ENCODE measurements at regions not wholly inside any gene's neighbourhood (a gene's known extent, or its start where the extent isn't known, plus 50 kb on each side); places are given as distances from the start of the nearest gene placed in this dataset.

DNA sequence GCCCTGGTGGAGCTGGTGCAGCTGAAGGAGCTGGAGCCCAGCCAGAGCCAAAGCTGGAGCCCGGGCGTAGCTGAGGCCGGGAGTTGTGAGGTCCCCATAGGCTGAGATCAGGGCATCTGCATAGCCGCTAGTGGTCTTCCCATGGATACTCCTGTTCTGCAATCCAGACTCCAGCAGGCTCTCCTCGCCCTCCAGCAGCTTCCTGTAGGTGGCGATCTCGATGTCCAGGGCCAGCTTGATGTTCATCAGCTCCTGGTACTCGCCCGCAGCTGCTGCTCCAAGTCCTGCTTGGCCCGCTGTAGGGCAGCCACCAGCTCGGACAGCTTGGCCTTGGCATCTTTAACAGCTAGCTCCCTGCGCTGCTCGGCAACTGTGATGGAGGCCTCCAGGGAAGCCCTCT lies 966.1 kb downstream of the FSCB start:
- no peak overlapping the region for H3K4me2 ChIP-seq (ENCODE audit: low read length)
- no peaks in the 10 kb centered on the region for H3K36me3 ChIP-seq (ENCODE audit: low read depth, low read length)
- DNase-seq (peak; percentile 38), ATAC-seq (peak; percentile 31; the same call in 1 of the 2 replicates)
- no peaks in the 10 kb centered on the region for H3K79me2 ChIP-seq (ENCODE audit: low read length)
- H2AFZ ChIP-seq (ENCODE audit: low read length): no peak overlapping the region
- no peaks in the 10 kb centered on the region for H3K9me3 ChIP-seq (ENCODE audit: low read length)
- no peaks in the 10 kb centered on the region for H3F3A ChIP-seq (ENCODE audit: low read length, unreplicated experiment)
- no peak overlapping the region for H3K27ac ChIP-seq (ENCODE audit: low read length)
- no peak overlapping the region for H3K4me3 ChIP-seq (ENCODE audit: low read length)
- peak; percentile 50 for TF ChIP-seq CTCF (conservative IDR thresholded peaks at IDR 0.05; ENCODE audit: low read depth, low read length)
- no peak for TF ChIP-seq EZH2phosphoT487 (IDR thresholded peaks at IDR 0.05; ENCODE audit: borderline replicate concordance, low read length)
- no peaks in the 10 kb centered on the region for H3K27me3 ChIP-seq (ENCODE audit: low read length)
- H3K9me2 ChIP-seq (replicated peaks; ENCODE audit: low read length): no peaks in the 10 kb centered on the region
- no peaks in the 10 kb centered on the region for H4K20me1 ChIP-seq (ENCODE audit: low read length)
- POLR2A ChIA-PET (ENCODE audit: unreplicated experiment): no interaction called here
- H3K9ac ChIP-seq (ENCODE audit: low read length): no peak overlapping the region
- intact Hi-C loops (cut with micrococcal nuclease): no loop called here
- BruUV-seq (replicated peaks): no TSS peak
- H3K4me1 ChIP-seq (ENCODE audit: insufficient read depth, low read length): no peaks in the 10 kb centered on the region
- CTCF ChIA-PET: interaction anchor here (0.5 to 0.6 kb wide), 2 partner anchors 11 to 1265 kb away, joined by 3 read pairs; no protein-coding TSS in a partner anchor

GRCh38 chr14:43539210-43539609 lies 967.9 kb downstream of the FSCB start:
- Histone ChIP-seq H3K36me3 (ENCODE audit: low read depth, low read length) (no peaks in the 10 kb centered on the region), H3K27me3 (ENCODE audit: low read length) (no peaks in the 10 kb centered on the region), H3K4me3 (ENCODE audit: low read length) (no peak overlapping the region), H3K4me1 (ENCODE audit: insufficient read depth, low read length) (no peaks in the 10 kb centered on the region), H4K20me1 (ENCODE audit: low read length) (no peaks in the 10 kb centered on the region), H3K27ac (ENCODE audit: low read length) (no peak overlapping the region), H3K9me2 (replicated peaks; ENCODE audit: low read length) (no peaks in the 10 kb centered on the region), H3K9ac (ENCODE audit: low read length) (no peak overlapping the region), H3K4me2 (ENCODE audit: low read length) (peak overlapping the region; percentile 62), H3K79me2 (ENCODE audit: low read length) (no peaks in the 10 kb centered on the region), H2AFZ (ENCODE audit: low read length) (peak overlapping the region; percentile 47; the same call in 1 of the 2 replicates), H3F3A (ENCODE audit: low read length, unreplicated experiment) (no peaks in the 10 kb centered on the region), H3K9me3 (ENCODE audit: low read length) (no peaks in the 10 kb centered on the region)
- ATAC-seq: peak; percentile 57
- DNase-seq: peak; percentile 63
- ChIA-PET POLR2A (ENCODE audit: unreplicated experiment) (no interaction called here), CTCF (no interaction called here)
- TF ChIP-seq EZH2 (IDR thresholded peaks at IDR 0.05; ENCODE audit: low read length, unreplicated experiment) (no peak), CTCF (conservative IDR thresholded peaks at IDR 0.05; ENCODE audit: low read depth, low read length) (peak; percentile 63)
- BruUV-seq (replicated peaks): no TSS peak
- intact Hi-C loops (cut with micrococcal nuclease): no loop called here

- Histone ChIP-seq H3K4me1 (ENCODE audit: insufficient read depth, low read length) (no peaks in the 10 kb centered on the region), H4K20me1 (ENCODE audit: low read length) (no peaks in the 10 kb centered on the region), H3F3A (ENCODE audit: low read length, unreplicated experiment) (no peaks in the 10 kb centered on the region), H3K27me3 (ENCODE audit: low read length) (no peaks in the 10 kb centered on the region), H3K79me2 (ENCODE audit: low read length) (no peaks in the 10 kb centered on the region), H3K4me2 (ENCODE audit: low read length) (no peak overlapping the region), H3K9me3 (ENCODE audit: low read length) (no peaks in the 10 kb centered on the region), H3K9ac (ENCODE audit: low read length) (no peak overlapping the region), H3K36me3 (ENCODE audit: low read depth, low read length) (no peaks in the 10 kb centered on the region), H2AFZ (ENCODE audit: low read length) (no peak overlapping the region), H3K4me3 (ENCODE audit: low read length) (no peak overlapping the region), H3K9me2 (replicated peaks; ENCODE audit: low read length) (no peaks in the 10 kb centered on the region), H3K27ac (ENCODE audit: low read length) (no peak overlapping the region)
- TF ChIP-seq EZH2phosphoT487 (IDR thresholded peaks at IDR 0.05; ENCODE audit: borderline replicate concordance, low read length) (no peak), CTCF (conservative IDR thresholded peaks at IDR 0.05; ENCODE audit: low read depth, low read length) (no peak), EZH2 (IDR thresholded peaks at IDR 0.05; ENCODE audit: low read length, unreplicated experiment) (no peak)
- ChIA-PET POLR2A (ENCODE audit: unreplicated experiment) (no interaction called here), CTCF (no interaction called here)
- intact Hi-C loops (cut with micrococcal nuclease): no loop called here
- no TSS peak for BruUV-seq (replicated peaks)
- DNase-seq: no peak
- ATAC-seq: no peak
Observed at GRCh38 chr14:43535231-43535838, 971.7 kb downstream of the FSCB start.

Data from PC-3 (cell line).